Lower lobe of right lung (tissue), 2 donors: ENCODE measurements at regions not wholly inside any gene's neighbourhood (a gene's known extent, or its start where the extent isn't known, plus 50 kb on each side); places are given as distances from the start of the nearest gene placed in this dataset.

ENCODE experiments used
- ATAC-seq, 2 donors: fragments of 200-7000 bp; cut with Tn5 transposase; one replicate each; pipeline ENCODE4 v1.9.1; 2020 to 2022; ENCODE audit warnings: mild to moderate bottlenecking in 2 of 2, moderate library complexity in 2 of 2
- DNase-seq: peaks from one replicate; pipeline ENCODE4 v3.0.0-alpha.2; 2020
- H3K27ac ChIP-seq: fragments of 200-600 bp; one replicate; pipeline ENCODE4 v1.8.0; 2022
- H3K27me3 ChIP-seq: fragments of 200-600 bp; one replicate; pipeline ENCODE4 v1.8.0; 2022; ENCODE audit warnings: low read depth
- H3K36me3 ChIP-seq: fragments of 200-600 bp; one replicate; pipeline ENCODE4 v1.8.0; 2022; ENCODE audit warnings: mild to moderate bottlenecking
- H3K4me1 ChIP-seq: fragments of 200-600 bp; one replicate; pipeline ENCODE4 v1.8.0; 2022
- H3K4me3 ChIP-seq: fragments of 200-600 bp; one replicate; pipeline ENCODE4 v1.8.0; 2022; ENCODE audit warnings: mild to moderate bottlenecking
- H3K9me3 ChIP-seq: fragments of 200-600 bp; one replicate; pipeline ENCODE4 v1.8.0; 2022
- intact Hi-C: fragments of 100-400 bp; cut with DNase I; formaldehyde crosslinking; loops from one replicate; pipeline ENCODE4 v1.11.0; 2022
- TF ChIP-seq, protein P1 (sequence below): fragments of 200-600 bp; IDR thresholded peaks from one replicate; pipeline ENCODE4 v1.8.0; 2022; ENCODE audit warnings: antibody characterized with exemption, mild to moderate bottlenecking
- donor health status: DM: no; HTN: yes; CAD: no; lungs with severe emphysema.

DNA sequence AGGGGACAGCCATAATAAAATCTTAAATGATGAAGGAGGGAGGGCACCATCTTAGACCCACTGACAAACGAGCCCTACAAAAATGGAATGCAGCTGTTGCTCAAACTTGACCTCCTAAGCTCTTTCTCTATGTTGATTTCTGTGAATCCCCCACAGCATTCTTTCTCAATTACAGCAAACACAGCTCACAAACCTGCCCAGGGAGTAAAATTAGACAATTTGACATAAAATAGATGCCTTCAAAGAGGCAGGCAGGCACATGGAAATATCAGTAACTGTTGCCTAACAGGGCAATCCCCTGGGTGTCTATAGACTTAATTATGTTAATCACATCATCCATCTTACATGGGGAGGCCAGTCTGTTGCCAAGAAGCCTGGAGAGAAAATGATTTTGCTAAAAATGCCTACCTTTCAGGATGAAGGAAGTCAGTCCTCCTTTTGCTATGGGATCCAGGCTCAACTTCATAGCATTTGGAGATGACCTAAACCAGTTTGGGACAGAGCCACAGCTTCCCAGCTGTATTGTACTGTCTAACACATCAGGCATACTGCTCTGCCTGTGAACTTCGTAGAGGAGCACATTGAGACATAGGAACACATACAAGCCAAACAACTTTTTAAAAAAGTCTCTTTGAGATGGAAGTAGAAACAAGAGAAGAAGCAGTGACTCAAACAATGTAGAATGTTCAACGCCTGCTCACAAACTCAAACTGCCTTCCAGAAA lies 1177.4 kb downstream of the SORCS1 start:
- ATAC-seq (peak; percentile 69), DNase-seq (no peak)

GRCh38 chr10:105986486-105986885 lies 1178.0 kb downstream of the SORCS1 start:
- TF ChIP-seq, protein P1, sequence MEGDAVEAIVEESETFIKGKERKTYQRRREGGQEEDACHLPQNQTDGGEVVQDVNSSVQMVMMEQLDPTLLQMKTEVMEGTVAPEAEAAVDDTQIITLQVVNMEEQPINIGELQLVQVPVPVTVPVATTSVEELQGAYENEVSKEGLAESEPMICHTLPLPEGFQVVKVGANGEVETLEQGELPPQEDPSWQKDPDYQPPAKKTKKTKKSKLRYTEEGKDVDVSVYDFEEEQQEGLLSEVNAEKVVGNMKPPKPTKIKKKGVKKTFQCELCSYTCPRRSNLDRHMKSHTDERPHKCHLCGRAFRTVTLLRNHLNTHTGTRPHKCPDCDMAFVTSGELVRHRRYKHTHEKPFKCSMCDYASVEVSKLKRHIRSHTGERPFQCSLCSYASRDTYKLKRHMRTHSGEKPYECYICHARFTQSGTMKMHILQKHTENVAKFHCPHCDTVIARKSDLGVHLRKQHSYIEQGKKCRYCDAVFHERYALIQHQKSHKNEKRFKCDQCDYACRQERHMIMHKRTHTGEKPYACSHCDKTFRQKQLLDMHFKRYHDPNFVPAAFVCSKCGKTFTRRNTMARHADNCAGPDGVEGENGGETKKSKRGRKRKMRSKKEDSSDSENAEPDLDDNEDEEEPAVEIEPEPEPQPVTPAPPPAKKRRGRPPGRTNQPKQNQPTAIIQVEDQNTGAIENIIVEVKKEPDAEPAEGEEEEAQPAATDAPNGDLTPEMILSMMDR, result no peak
- Histone ChIP-seq H3K4me1 (no peaks in the 10 kb centered on the region), H3K36me3 (no peaks in the 10 kb centered on the region), H3K4me3 (no peak overlapping the region), H3K27me3 (no peaks in the 10 kb centered on the region), H3K9me3 (no peaks in the 10 kb centered on the region), H3K27ac (no peak overlapping the region)
- DNase-seq (no peak), ATAC-seq (no peak)
- intact Hi-C loops, result no loop called here

More for the DNA sequence above, 1177.4 kb downstream of the SORCS1 start:
- TF ChIP-seq, protein P1, result no peak
- Histone ChIP-seq H3K27me3 (no peaks in the 10 kb centered on the region), H3K9me3 (no peaks in the 10 kb centered on the region), H3K27ac (peak overlapping the region; percentile 59), H3K4me3 (no peak overlapping the region), H3K36me3 (no peaks in the 10 kb centered on the region), H3K4me1 (no peaks in the 10 kb centered on the region)
- intact Hi-C loops, result no loop called here

DNA sequence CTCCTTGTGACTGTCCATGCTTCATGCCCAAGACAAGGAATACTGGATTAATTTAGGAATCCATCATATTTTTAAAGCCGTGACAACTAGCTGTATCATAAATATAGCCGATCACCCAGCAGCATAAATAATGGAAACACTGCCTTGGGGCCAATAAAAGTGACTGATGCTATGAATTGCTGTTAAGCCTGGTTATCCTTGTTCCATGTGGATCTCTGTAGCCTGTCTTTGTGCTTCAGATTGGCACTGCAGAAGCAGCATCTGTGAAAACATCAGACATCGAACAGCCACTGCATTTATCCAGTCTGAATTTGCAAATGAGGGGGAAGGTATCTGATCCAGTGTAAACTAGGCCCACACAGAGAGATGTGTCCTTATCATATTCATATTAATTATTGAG lies 1181.8 kb downstream of the SORCS1 start:
- Histone ChIP-seq H3K4me3 (no peak overlapping the region), H3K4me1 (no peaks in the 10 kb centered on the region), H3K27ac (no peak overlapping the region), H3K9me3 (no peaks in the 10 kb centered on the region), H3K36me3 (no peaks in the 10 kb centered on the region), H3K27me3 (no peaks in the 10 kb centered on the region)
- ATAC-seq (no peak), DNase-seq (no peak)
- TF ChIP-seq, protein P1, result no peak
- intact Hi-C loops, result no loop called here

DNA sequence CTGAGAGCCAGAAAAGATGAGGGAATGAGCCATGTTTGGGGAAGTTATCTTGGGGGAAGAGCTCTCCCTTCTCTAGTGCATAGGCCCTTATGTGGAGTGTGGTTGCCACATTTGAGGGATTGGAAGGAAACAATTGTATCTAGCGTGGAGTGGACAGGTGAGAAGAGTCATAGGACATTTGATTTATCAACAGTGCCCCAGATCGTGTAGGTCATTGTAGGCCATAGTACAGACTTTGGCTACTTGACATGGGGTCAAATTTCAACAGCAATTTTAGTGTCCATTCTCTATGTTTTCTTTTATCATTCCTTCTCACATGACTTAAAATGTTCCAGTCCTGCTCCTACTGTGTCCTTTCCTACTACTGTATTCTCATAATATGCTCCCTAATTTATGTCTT lies 1182.8 kb downstream of the SORCS1 start:
- Histone ChIP-seq H3K36me3 (no peaks in the 10 kb centered on the region), H3K4me1 (no peaks in the 10 kb centered on the region), H3K4me3 (no peak overlapping the region), H3K27ac (no peak overlapping the region), H3K27me3 (no peaks in the 10 kb centered on the region), H3K9me3 (no peaks in the 10 kb centered on the region)
- TF ChIP-seq, protein P1, result no peak
- DNase-seq, result no peak
- intact Hi-C loops, result no loop called here
- no peak for ATAC-seq

GRCh38 chr10:105974803-105975456 lies 1189.6 kb downstream of the SORCS1 start:
- Histone ChIP-seq H3K27me3 (no peaks in the 10 kb centered on the region), H3K4me1 (no peaks in the 10 kb centered on the region), H3K4me3 (peak overlapping the region; percentile 20), H3K27ac (peak overlapping the region; percentile 19), H3K9me3 (no peaks in the 10 kb centered on the region), H3K36me3 (no peaks in the 10 kb centered on the region)
- ATAC-seq (peak; percentile 57 to 81), DNase-seq (no peak)
- TF ChIP-seq, protein P1, result peak; percentile 61
- intact Hi-C loops, result no loop called here
